ENCODE measurements at regions not wholly inside any gene's neighbourhood (a gene's known extent, or its start where the extent isn't known, plus 50 kb on each side); places are given as distances from the start of the nearest gene placed in this dataset.

DNA sequence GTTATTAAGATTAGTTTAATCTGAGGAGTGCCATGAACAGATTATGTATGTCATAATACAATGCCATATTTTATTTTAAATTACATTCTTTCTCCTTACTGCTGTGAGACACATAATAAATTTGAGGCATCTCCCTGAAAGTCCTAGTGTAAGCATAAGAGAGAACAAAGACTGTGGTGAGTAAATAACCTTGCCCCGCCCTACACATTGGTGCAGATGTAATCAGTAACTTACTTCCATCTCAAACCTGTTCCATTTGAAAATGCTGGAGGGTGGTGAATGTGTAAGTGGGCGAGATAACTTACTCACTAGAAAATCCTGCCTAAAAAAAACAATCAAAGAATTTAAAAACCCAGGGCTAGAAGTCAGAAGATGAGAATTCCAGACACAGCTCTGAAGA lies 338.1 kb upstream of the SLIT2 start:
- TF ChIP-seq TAF1 (IDR thresholded peaks at IDR 0.05; ENCODE audit: borderline replicate concordance, insufficient read depth, low read length) (no peak), REST (IDR thresholded peaks at IDR 0.05; ENCODE audit: insufficient read depth in 1 of 2, low read depth in 2 of 2, low read length in 2 of 2) (no peak)

All from PFSK-1 (cell line).